MM.1S (cell line): ENCODE measurements at regions not wholly inside any gene's neighbourhood (a gene's known extent, or its start where the extent isn't known, plus 50 kb on each side); places are given as distances from the start of the nearest gene placed in this dataset.

Experiments
- DNase-seq: peaks from one replicate; pipeline ENCODE4 v3.0.0-alpha.2; 2015
- H2AFZ ChIP-seq: fragments of 300-600 bp; sonication (generic); 2 replicates; pipeline ENCODE4 v1.6.0; 2016; ENCODE audit warnings: antibody characterized with exemption, low read length
- H3F3A ChIP-seq: fragments of 300-600 bp; sonication (generic); 2 replicates; pipeline ENCODE4 v1.6.1; 2016; ENCODE audit warnings: mild to moderate bottlenecking, antibody characterized with exemption, low read length, moderate library complexity, mixed read lengths; ENCODE audit not compliant: insufficient read depth
- H3K27ac ChIP-seq: fragments of 300-600 bp; sonication (generic); 2 replicates; pipeline ENCODE4 v1.5.1; 2016; ENCODE audit warnings: mild to moderate bottlenecking, low read length
- H3K27me3 ChIP-seq: fragments of 300-600 bp; sonication (generic); replicated peaks from 2 replicates; pipeline ENCODE4 v1.6.0; 2016; ENCODE audit warnings: low read length; ENCODE audit not compliant: insufficient read depth
- H3K36me3 ChIP-seq: fragments of 300-600 bp; sonication (generic); replicated peaks from 2 replicates; pipeline ENCODE4 v1.6.1; 2016; ENCODE audit warnings: mild to moderate bottlenecking, low read length, mixed read lengths; ENCODE audit not compliant: insufficient read depth
- H3K4me1 ChIP-seq: fragments of 300-600 bp; sonication (generic); 2 replicates; pipeline ENCODE4 v1.6.1; 2016; ENCODE audit warnings: low read length, mixed read lengths
- H3K4me2 ChIP-seq: fragments of 300-600 bp; sonication (generic); 2 replicates; pipeline ENCODE4 v1.6.0; 2016; ENCODE audit warnings: low read depth, low read length
- H3K4me3 ChIP-seq: fragments of 300-600 bp; sonication (generic); 2 replicates; pipeline ENCODE4 v1.5.1; 2016; ENCODE audit warnings: low read length, mixed read lengths
- H3K79me2 ChIP-seq: fragments of 300-600 bp; sonication (generic); 2 replicates; pipeline ENCODE4 v1.6.1; 2016; ENCODE audit warnings: mixed run types, low read length, mixed read lengths
- H3K9ac ChIP-seq: fragments of 300-600 bp; sonication (generic); 2 replicates; pipeline ENCODE4 v1.6.1; 2016; ENCODE audit warnings: low read length, mixed read lengths
- H3K9me2 ChIP-seq: fragments of 300-600 bp; sonication (generic); replicated peaks from 2 replicates; pipeline ENCODE4 v1.6.1; 2016; ENCODE audit warnings: mild to moderate bottlenecking, low read length, mixed read lengths; ENCODE audit not compliant: insufficient read depth
- H3K9me3 ChIP-seq: fragments of 300-600 bp; sonication (generic); replicated peaks from 2 replicates; pipeline ENCODE4 v1.6.1; 2016; ENCODE audit warnings: mild to moderate bottlenecking, low read length, mixed read lengths; ENCODE audit not compliant: insufficient read depth
- H4K20me1 ChIP-seq: fragments of 300-600 bp; sonication (generic); 2 replicates; pipeline ENCODE4 v1.6.1; 2016; ENCODE audit warnings: mild to moderate bottlenecking, low read length, moderate library complexity, mixed read lengths; ENCODE audit not compliant: insufficient read depth
- CTCF ChIP-seq: fragments of 300-600 bp; sonication (generic); IDR thresholded peaks from 2 replicates; pipeline ENCODE4 v1.5.1; 2016; ENCODE audit warnings: antibody characterized with exemption, low read length, mixed read lengths
- EZH2 ChIP-seq: fragments of 300-600 bp; sonication (generic); optimal IDR thresholded peaks from 2 replicates; pipeline ENCODE3; 2017; ENCODE audit warnings: low read depth, mild to moderate bottlenecking, antibody characterized with exemption, low read length, mixed read lengths
- EZH2phosphoT487 ChIP-seq: fragments of 300-600 bp; sonication (generic); IDR thresholded peaks from 2 replicates; pipeline ENCODE4 v1.6.1; 2018; ENCODE audit warnings: antibody characterized with exemption, low read length

- no peak for TF ChIP-seq EZH2phosphoT487
- Histone ChIP-seq H3K9me2 (no peaks in the 10 kb centered on the region), H2AFZ (no peak overlapping the region), H3K36me3 (no peaks in the 10 kb centered on the region), H3K4me2 (no peak overlapping the region), H3K4me1 (no peaks in the 10 kb centered on the region), H3F3A (no peaks in the 10 kb centered on the region), H3K9me3 (no peaks in the 10 kb centered on the region), H4K20me1 (no peaks in the 10 kb centered on the region), H3K27ac (no peak overlapping the region), H3K27me3 (no peaks in the 10 kb centered on the region), H3K4me3 (no peak overlapping the region), H3K9ac (no peak overlapping the region), H3K79me2 (no peaks in the 10 kb centered on the region)
- no peak for DNase-seq
Measured at GRCh38 chr2:377414-377813, 89.5 kb upstream of the ALKAL2 start.

DNA sequence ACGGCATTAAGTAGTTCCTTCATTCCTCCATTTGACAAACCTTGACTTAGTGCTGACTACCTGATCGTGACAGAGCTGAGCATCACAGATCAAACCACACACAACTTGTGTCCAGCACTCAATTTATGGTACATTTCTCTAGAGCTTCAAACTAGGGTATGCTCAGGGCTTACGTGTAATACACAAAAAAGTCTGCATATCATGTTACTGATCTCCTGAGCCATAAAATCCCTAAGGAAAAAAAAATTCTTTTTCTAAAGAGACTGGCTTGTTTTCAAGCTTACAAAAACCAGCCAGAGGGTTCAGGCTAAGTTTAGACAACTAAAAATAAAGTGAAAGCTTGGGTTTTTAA lies 88.0 kb upstream of the ALKAL2 start:
- Histone ChIP-seq H3K4me2 (no peak overlapping the region), H3K9me2 (no peaks in the 10 kb centered on the region), H3K36me3 (no peaks in the 10 kb centered on the region), H4K20me1 (no peaks in the 10 kb centered on the region), H3K4me3 (no peak overlapping the region), H3K4me1 (no peaks in the 10 kb centered on the region), H3K9me3 (no peaks in the 10 kb centered on the region), H2AFZ (no peak overlapping the region), H3K27ac (no peak overlapping the region), H3K9ac (no peak overlapping the region), H3F3A (no peaks in the 10 kb centered on the region), H3K27me3 (no peaks in the 10 kb centered on the region), H3K79me2 (no peaks in the 10 kb centered on the region)
- TF ChIP-seq EZH2phosphoT487 (no peak), EZH2 (no peak), CTCF (no peak)
- DNase-seq: no peak

DNA sequence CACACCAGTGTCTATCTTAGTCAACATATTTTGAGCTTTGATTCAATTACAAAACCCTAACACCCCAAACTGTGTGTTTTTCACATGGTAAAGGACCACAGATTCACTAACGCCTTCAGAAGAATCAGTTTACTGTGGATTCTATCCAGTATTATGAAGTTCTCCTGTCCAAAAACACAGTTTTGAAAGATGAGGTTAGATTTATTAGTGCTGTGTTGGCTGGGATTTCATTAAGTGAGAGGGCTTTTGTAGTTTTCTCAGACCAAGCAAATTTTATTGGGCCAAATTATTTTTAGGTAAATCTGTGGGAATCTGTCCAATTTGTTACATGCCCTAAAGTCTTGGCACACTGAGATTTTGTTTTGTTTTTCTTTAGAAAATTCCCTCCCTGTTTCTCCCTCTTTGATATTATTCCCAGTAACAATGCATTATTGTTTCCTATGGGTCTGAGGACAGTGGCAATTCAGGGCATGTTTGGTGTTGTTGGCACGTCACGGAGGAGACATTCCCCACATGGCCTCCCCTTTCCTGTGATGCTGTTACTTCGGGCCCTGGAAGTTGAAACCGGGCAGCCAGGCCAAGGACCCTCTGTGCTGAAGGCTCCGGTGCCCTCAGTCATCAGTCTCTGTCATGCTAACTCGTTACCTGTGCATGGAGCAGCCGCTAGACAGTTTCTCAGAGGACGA lies 87.5 kb upstream of the ALKAL2 start:
- Histone ChIP-seq H4K20me1 (no peaks in the 10 kb centered on the region), H2AFZ (no peak overlapping the region), H3K4me2 (no peak overlapping the region), H3K27me3 (no peaks in the 10 kb centered on the region), H3K27ac (no peak overlapping the region), H3K9me3 (no peaks in the 10 kb centered on the region), H3K36me3 (no peaks in the 10 kb centered on the region), H3K9ac (no peak overlapping the region), H3K79me2 (no peaks in the 10 kb centered on the region), H3K9me2 (no peaks in the 10 kb centered on the region), H3K4me3 (no peak overlapping the region), H3K4me1 (no peaks in the 10 kb centered on the region), H3F3A (no peaks in the 10 kb centered on the region)
- DNase-seq: no peak
- TF ChIP-seq EZH2 (no peak), EZH2phosphoT487 (no peak), CTCF (no peak)

GRCh38 chr2:368386-368785 lies 80.5 kb upstream of the ALKAL2 start:
- Histone ChIP-seq H3K9me3 (no peaks in the 10 kb centered on the region), H3K9ac (no peak overlapping the region), H2AFZ (no peak overlapping the region), H3K27ac (no peak overlapping the region), H3K9me2 (no peaks in the 10 kb centered on the region), H3K4me2 (no peak overlapping the region), H3K4me1 (no peaks in the 10 kb centered on the region), H3K27me3 (no peaks in the 10 kb centered on the region; the same call in none of the 2 replicates), H3K79me2 (no peaks in the 10 kb centered on the region), H3K4me3 (no peak overlapping the region), H3F3A (no peaks in the 10 kb centered on the region), H4K20me1 (no peaks in the 10 kb centered on the region), H3K36me3 (no peaks in the 10 kb centered on the region)
- no peak for DNase-seq
- TF ChIP-seq CTCF: no peak
- TF ChIP-seq EZH2phosphoT487: no peak
